ENCODE measurements at regions not wholly inside any gene's neighbourhood (a gene's known extent, or its start where the extent isn't known, plus 50 kb on each side); places are given as distances from the start of the nearest gene placed in this dataset.

GRCh38 chr4:106429885-106430284 lies 61.3 kb upstream of the GIMD1 start:
- no peak for TF ChIP-seq Cebpa-rat (IDR thresholded peaks at IDR 0.05)
- Histone ChIP-seq H3K36me3 (no peaks in the 10 kb centered on the region), H3K27me3 (no peaks in the 10 kb centered on the region), H4K20me1 (no peaks in the 10 kb centered on the region), H3K9ac (no peak overlapping the region), H3K27ac (no peak overlapping the region), H3K4me1 (no peaks in the 10 kb centered on the region), H3K4me3 (no peak overlapping the region), H3K9me3 (no peaks in the 10 kb centered on the region), H3K4me2 (no peak overlapping the region)

- Histone ChIP-seq H3K9ac (no peak overlapping the region), H3K9me3 (no peaks in the 10 kb centered on the region), H3K4me1 (no peaks in the 10 kb centered on the region), H3K36me3 (no peaks in the 10 kb centered on the region), H4K20me1 (no peaks in the 10 kb centered on the region), H3K4me3 (no peak overlapping the region), H3K27ac (no peak overlapping the region), H3K4me2 (no peak overlapping the region), H3K27me3 (no peaks in the 10 kb centered on the region)
- TF ChIP-seq Cebpa-rat (IDR thresholded peaks at IDR 0.05): no peak
These were observed 57.5 kb upstream of the GIMD1 start for GRCh38 chr4:106426069-106426468.

GRCh38 chr4:106425576-106425975 lies 57.0 kb upstream of the GIMD1 start:
- Histone ChIP-seq H3K4me3 (no peak overlapping the region), H3K9ac (no peak overlapping the region), H4K20me1 (no peaks in the 10 kb centered on the region), H3K4me1 (no peaks in the 10 kb centered on the region), H3K27ac (no peak overlapping the region), H3K27me3 (no peaks in the 10 kb centered on the region), H3K36me3 (no peaks in the 10 kb centered on the region), H3K9me3 (no peaks in the 10 kb centered on the region), H3K4me2 (no peak overlapping the region)
- no peak for TF ChIP-seq Cebpa-rat (IDR thresholded peaks at IDR 0.05)

GRCh38 chr4:106424426-106424825 lies 55.8 kb upstream of the GIMD1 start:
- H3K9ac ChIP-seq: no peak overlapping the region
- no peak for TF ChIP-seq Cebpa-rat (IDR thresholded peaks at IDR 0.05)

GRCh38 chr4:106423791-106424190 lies 55.2 kb upstream of the GIMD1 start:
- no peaks in the 10 kb centered on the region for H4K20me1 ChIP-seq
- no peak overlapping the region for H3K9ac ChIP-seq
- no peaks in the 10 kb centered on the region for H3K9me3 ChIP-seq
- H3K4me3 ChIP-seq: no peak overlapping the region
- H3K27ac ChIP-seq: no peak overlapping the region
- no peak for TF ChIP-seq Cebpa-rat (IDR thresholded peaks at IDR 0.05)
- no peaks in the 10 kb centered on the region for H3K36me3 ChIP-seq
- H3K27me3 ChIP-seq: no peaks in the 10 kb centered on the region
- H3K4me1 ChIP-seq: no peaks in the 10 kb centered on the region
- H3K4me2 ChIP-seq: no peak overlapping the region

More at GRCh38 chr4:106424426-106424825, 55.8 kb upstream of the GIMD1 start:
- H3K4me1 ChIP-seq: no peaks in the 10 kb centered on the region
- H3K27ac ChIP-seq: no peak overlapping the region
- H3K4me3 ChIP-seq: no peak overlapping the region
- H3K27me3 ChIP-seq: no peaks in the 10 kb centered on the region
- H3K9me3 ChIP-seq: no peaks in the 10 kb centered on the region
- H4K20me1 ChIP-seq: no peaks in the 10 kb centered on the region
- no peak overlapping the region for H3K4me2 ChIP-seq
- no peaks in the 10 kb centered on the region for H3K36me3 ChIP-seq

GRCh38 chr4:106422766-106423165 lies 54.2 kb upstream of the GIMD1 start:
- Histone ChIP-seq H3K27ac (no peak overlapping the region), H3K9ac (no peak overlapping the region), H3K9me3 (no peaks in the 10 kb centered on the region), H3K4me2 (no peak overlapping the region), H3K4me3 (no peak overlapping the region), H3K36me3 (no peaks in the 10 kb centered on the region), H3K4me1 (no peaks in the 10 kb centered on the region), H3K27me3 (no peaks in the 10 kb centered on the region), H4K20me1 (no peaks in the 10 kb centered on the region)
- TF ChIP-seq Cebpa-rat (IDR thresholded peaks at IDR 0.05): no peak

- H4K20me1 ChIP-seq: no peaks in the 10 kb centered on the region
- no peaks in the 10 kb centered on the region for H3K27me3 ChIP-seq
- H3K4me1 ChIP-seq: no peaks in the 10 kb centered on the region
- no peak overlapping the region for H3K4me2 ChIP-seq
- no peaks in the 10 kb centered on the region for H3K36me3 ChIP-seq
- no peak overlapping the region for H3K9ac ChIP-seq
- no peak overlapping the region for H3K4me3 ChIP-seq
- H3K27ac ChIP-seq: no peak overlapping the region
- TF ChIP-seq Cebpa-rat (IDR thresholded peaks at IDR 0.05): no peak
- no peaks in the 10 kb centered on the region for H3K9me3 ChIP-seq
These were observed 53.1 kb upstream of the GIMD1 start for GRCh38 chr4:106421441-106422296.

GRCh38 chr4:106418444-106418843 lies 49.9 kb upstream of the GIMD1 start:
- H3K9ac ChIP-seq: no peak overlapping the region
- no peak overlapping the region for H3K4me2 ChIP-seq
- no peak overlapping the region for H3K4me3 ChIP-seq
- H3K36me3 ChIP-seq: no peaks in the 10 kb centered on the region
- no peaks in the 10 kb centered on the region for H4K20me1 ChIP-seq
- no peaks in the 10 kb centered on the region for H3K27me3 ChIP-seq
- H3K9me3 ChIP-seq: no peaks in the 10 kb centered on the region
- TF ChIP-seq Cebpa-rat (IDR thresholded peaks at IDR 0.05): no peak
- no peak overlapping the region for H3K27ac ChIP-seq
- H3K4me1 ChIP-seq: no peaks in the 10 kb centered on the region

Data from BLaER1 (cell line).